ENCODE measurements at regions not wholly inside any gene's neighbourhood (a gene's known extent, or its start where the extent isn't known, plus 50 kb on each side); places are given as distances from the start of the nearest gene placed in this dataset.

DNA sequence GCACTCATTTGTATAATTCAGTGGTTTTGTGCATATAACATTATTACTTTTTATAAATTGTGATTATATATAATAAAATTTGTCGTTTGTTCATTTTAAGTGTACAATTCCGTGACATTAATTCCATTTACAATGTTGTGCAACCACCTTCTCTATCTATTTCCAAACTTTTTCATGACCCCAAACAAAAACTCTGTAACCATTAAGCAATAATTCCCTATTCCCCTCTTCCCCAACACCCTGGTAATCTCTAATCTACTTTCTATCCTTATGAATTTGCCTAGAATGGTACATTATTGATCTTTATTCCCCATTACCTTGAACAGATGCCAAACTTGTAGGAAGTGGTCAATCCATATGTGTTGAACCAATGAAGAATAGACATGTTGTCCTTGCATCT is 61.3 kb upstream of the SMIM36 start:
- TF ChIP-seq POLR2A (IDR thresholded peaks at IDR 0.05; ENCODE audit: low read length): no peak
- TF ChIP-seq GATA1 (IDR thresholded peaks at IDR 0.05; ENCODE audit: low read depth, low read length): no peak

All from erythroblast (primary cell).